Activated B cell treated with CpG ODN at 0.5 μM for 24 hours (primary cell): ENCODE measurements at regions not wholly inside any gene's neighbourhood (a gene's known extent, or its start where the extent isn't known, plus 50 kb on each side); places are given as distances from the start of the nearest gene placed in this dataset.

Source experiments
- ATAC-seq: fragments of 200-7000 bp; cut with Tn5 transposase; one replicate; pipeline ENCODE4 v1.10.0; 2021; ENCODE audit warnings: low read depth, mild to moderate bottlenecking, moderate library complexity
- CTCF ChIA-PET: fragments of 350-600 bp; sonication (Branson Sonifier 250); formaldehyde crosslinking; loops from one replicate; lab custom pipeline; 2021; ENCODE audit warnings: antibody characterized with exemption; lab: Charles Lee
- POLR2A ChIA-PET: fragments of 350-600 bp; sonication (Branson Sonifier 250); formaldehyde crosslinking; loops from one replicate; lab custom pipeline; 2021; ENCODE audit warnings: antibody characterized with exemption; lab: Charles Lee
- DNase-seq: peaks from one replicate; pipeline ENCODE4 v3.0.0; 2022
- H3K27ac Mint-ChIP-seq: one replicate; pipeline ENCODE4 v1.8.0; 2020; ENCODE audit warnings: mixed read lengths
- H3K27me3 Mint-ChIP-seq: one replicate; pipeline ENCODE4 v1.8.0; 2021; ENCODE audit warnings: mixed read lengths
- H3K36me3 Mint-ChIP-seq: one replicate; pipeline ENCODE4 v1.8.0; 2021; ENCODE audit warnings: low read depth, mixed read lengths
- H3K4me1 Mint-ChIP-seq: one replicate; pipeline ENCODE4 v1.8.0; 2021; ENCODE audit warnings: mixed read lengths
- H3K4me3 Mint-ChIP-seq: one replicate; pipeline ENCODE4 v1.8.0; 2020; ENCODE audit warnings: mild to moderate bottlenecking, mixed read lengths
- H3K9me3 Mint-ChIP-seq: one replicate; pipeline ENCODE4 v1.8.0; 2020; ENCODE audit warnings: mixed read lengths
- intact Hi-C: fragments of 100-400 bp; cut with micrococcal nuclease; formaldehyde crosslinking; loops from one replicate; pipeline ENCODE4 v1.15.1; 2024
- TF ChIP-seq, protein P1 (sequence below): fragments of 200-600 bp; IDR thresholded peaks from one replicate; pipeline ENCODE4 v1.8.0; 2022; ENCODE audit warnings: antibody characterized with exemption, mild to moderate bottlenecking

DNA sequence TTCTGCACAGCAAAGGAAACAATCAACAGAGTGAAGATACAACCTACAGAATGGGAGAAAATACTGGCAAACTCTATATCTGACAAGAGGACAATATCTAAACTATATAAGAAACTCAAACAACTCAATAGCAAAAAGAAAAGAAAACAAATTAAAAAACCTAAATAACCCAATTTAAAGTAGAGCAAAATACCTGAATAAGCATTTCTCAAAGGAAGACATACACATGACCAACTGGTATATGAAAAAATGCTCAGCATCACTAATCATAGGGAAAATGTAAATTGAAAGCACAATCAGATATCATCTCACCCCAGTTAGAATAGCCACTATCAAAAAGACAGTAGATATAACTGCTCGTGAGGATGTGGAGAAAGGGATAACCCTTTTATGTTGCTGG, 87.8 kb upstream of the FOXA2 start:
- peaks cover 16% of the 10 kb centered on the region for H3K9me3 Mint-ChIP-seq
- POLR2A ChIA-PET, result no interaction called here
- CTCF ChIA-PET, result no interaction called here
- no peak for DNase-seq
- no peak for ATAC-seq
- TF ChIP-seq, protein P1, sequence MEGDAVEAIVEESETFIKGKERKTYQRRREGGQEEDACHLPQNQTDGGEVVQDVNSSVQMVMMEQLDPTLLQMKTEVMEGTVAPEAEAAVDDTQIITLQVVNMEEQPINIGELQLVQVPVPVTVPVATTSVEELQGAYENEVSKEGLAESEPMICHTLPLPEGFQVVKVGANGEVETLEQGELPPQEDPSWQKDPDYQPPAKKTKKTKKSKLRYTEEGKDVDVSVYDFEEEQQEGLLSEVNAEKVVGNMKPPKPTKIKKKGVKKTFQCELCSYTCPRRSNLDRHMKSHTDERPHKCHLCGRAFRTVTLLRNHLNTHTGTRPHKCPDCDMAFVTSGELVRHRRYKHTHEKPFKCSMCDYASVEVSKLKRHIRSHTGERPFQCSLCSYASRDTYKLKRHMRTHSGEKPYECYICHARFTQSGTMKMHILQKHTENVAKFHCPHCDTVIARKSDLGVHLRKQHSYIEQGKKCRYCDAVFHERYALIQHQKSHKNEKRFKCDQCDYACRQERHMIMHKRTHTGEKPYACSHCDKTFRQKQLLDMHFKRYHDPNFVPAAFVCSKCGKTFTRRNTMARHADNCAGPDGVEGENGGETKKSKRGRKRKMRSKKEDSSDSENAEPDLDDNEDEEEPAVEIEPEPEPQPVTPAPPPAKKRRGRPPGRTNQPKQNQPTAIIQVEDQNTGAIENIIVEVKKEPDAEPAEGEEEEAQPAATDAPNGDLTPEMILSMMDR, result no peak
- intact Hi-C loops, result no loop called here
- H3K36me3 Mint-ChIP-seq, result no peaks in the 10 kb centered on the region
- peaks cover 6% of the 10 kb centered on the region for H3K27me3 Mint-ChIP-seq
- H3K4me1 Mint-ChIP-seq, result no peaks in the 10 kb centered on the region
- H3K27ac Mint-ChIP-seq, result no peak overlapping the region
- no peak overlapping the region for H3K4me3 Mint-ChIP-seq

- Mint-ChIP-seq H3K27ac (no peak overlapping the region), H3K4me1 (no peaks in the 10 kb centered on the region), H3K27me3 (peaks cover 6% of the 10 kb centered on the region), H3K4me3 (no peak overlapping the region), H3K9me3 (peaks cover 10% of the 10 kb centered on the region), H3K36me3 (no peaks in the 10 kb centered on the region)
- ChIA-PET POLR2A (no interaction called here), CTCF (no interaction called here)
- intact Hi-C loops, result no loop called here
- ATAC-seq, result no peak
- DNase-seq, result no peak
- TF ChIP-seq, protein P1, result no peak
Measured at GRCh38 chr20:22673467-22673866, 89.1 kb upstream of the FOXA2 start.

DNA sequence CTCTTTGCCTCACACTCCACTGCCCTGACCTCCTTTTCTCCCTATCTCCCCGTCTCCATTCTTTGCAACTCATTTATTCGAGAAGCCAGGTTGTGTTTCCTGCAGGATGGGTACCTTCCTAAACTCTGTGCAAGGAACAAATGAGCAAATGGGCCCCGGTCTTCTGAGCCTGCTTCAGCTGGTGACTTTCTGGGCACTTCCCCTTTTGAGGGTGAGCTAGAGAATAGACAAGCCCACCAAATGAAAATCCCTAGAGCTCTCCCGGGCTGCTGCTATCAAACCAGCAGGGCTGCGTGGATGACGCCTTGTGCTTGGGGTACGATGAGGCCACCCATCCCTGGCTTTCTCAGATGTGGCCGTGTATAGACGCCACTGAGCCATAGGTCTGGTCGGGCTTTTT, 91.0 kb upstream of the FOXA2 start:
- no peaks in the 10 kb centered on the region for H3K36me3 Mint-ChIP-seq
- H3K4me3 Mint-ChIP-seq, result no peak overlapping the region
- intact Hi-C loops, result no loop called here
- H3K9me3 Mint-ChIP-seq, result peaks cover 3% of the 10 kb centered on the region
- H3K4me1 Mint-ChIP-seq, result no peaks in the 10 kb centered on the region
- TF ChIP-seq, protein P1, result no peak
- ATAC-seq (no peak), DNase-seq (no peak)
- peaks cover 4% of the 10 kb centered on the region for H3K27me3 Mint-ChIP-seq
- no peak overlapping the region for H3K27ac Mint-ChIP-seq
- ChIA-PET CTCF (no interaction called here), POLR2A (no interaction called here)

DNA sequence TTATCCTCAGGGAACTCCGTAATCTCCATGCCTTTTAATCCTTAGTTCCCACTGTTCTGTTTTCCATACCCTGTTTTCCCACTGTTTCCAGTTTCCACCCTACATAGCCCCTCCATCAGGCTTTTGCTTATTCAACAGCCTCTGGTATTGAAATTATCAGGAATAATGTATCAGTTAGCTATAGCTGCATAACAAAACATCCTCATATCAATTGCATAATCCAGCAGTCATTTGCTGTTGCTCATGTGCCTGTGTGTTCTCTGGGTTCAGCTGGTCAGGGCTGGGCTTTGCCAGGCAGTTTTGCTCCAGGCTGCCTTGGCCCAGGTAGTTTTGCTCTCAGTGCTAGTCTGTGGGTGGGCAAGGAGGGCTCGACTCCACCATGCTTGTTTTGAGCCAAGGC, 94.3 kb upstream of the FOXA2 start:
- Mint-ChIP-seq H3K27me3 (no peaks in the 10 kb centered on the region), H3K4me3 (no peak overlapping the region), H3K27ac (no peak overlapping the region), H3K4me1 (no peaks in the 10 kb centered on the region), H3K36me3 (no peaks in the 10 kb centered on the region), H3K9me3 (no peaks in the 10 kb centered on the region)
- ATAC-seq (no peak), DNase-seq (no peak)
- intact Hi-C loops, result no loop called here
- ChIA-PET CTCF (interaction anchor here (1.3 kb wide), 1 partner anchor 344 kb away, joined by 4 read pairs; no protein-coding TSS in a partner anchor), POLR2A (no interaction called here)
- TF ChIP-seq, protein P1, result no peak

- no peak for DNase-seq
- no peaks in the 10 kb centered on the region for H3K27me3 Mint-ChIP-seq
- POLR2A ChIA-PET, result no interaction called here
- TF ChIP-seq, protein P1, result no peak
- H3K4me1 Mint-ChIP-seq, result no peaks in the 10 kb centered on the region
- H3K27ac Mint-ChIP-seq, result no peak overlapping the region
- no peak for ATAC-seq
- CTCF ChIA-PET, result interaction anchor here (1.3 kb wide), 1 partner anchor 345 kb away, joined by 4 read pairs; no protein-coding TSS in a partner anchor
- intact Hi-C loops, result no loop called here
- no peak overlapping the region for H3K4me3 Mint-ChIP-seq
- no peaks in the 10 kb centered on the region for H3K9me3 Mint-ChIP-seq
- no peaks in the 10 kb centered on the region for H3K36me3 Mint-ChIP-seq
Measured at GRCh38 chr20:22679197-22679596, 94.8 kb upstream of the FOXA2 start.
